ENCODE measurements at regions not wholly inside any gene's neighbourhood (a gene's known extent, or its start where the extent isn't known, plus 50 kb on each side); places are given as distances from the start of the nearest gene placed in this dataset.
"Not testable (repeated sequence)": the region's sequence is repeated elsewhere in the genome, so short reads cannot be mapped to it uniquely, and the experiment has no call there.

DNA sequence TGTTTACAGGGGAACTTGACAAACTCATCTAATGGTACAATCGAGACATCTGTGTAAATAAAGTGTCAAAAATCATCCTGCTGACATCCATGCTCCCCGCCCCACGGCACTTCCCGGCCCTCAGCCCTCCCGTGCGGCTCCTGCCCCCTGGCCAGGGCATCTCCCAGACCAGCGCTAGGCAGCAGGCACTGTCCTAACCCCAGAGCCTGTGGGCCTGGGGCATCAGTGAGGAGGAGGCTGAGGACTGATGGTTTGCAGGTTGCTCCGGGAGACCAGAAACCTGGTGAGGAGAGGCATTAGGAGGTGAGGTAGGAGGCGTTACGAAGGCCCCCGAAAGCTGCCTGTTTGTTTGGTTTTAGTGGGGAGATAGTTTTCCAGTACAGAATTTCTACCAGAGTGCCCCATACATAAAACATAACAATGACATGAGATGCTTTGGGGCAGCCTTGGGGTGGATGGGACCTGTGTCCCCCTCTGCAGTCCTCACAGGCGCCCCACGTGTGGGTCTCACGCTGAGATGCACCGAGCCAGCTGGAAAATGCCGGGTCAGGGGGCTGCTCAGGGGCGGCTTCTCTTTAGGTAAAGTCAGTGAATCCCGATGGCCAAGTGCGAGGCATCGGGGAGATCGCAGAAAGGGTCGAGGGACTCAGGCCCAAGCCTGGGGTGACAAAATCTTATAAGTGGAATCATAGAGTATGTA is 114.2 kb downstream of the RTP5 start:
- peaks cover 4% of the 10 kb centered on the region for H3K4me1 ChIP-seq (ENCODE audit: control insufficient read depth, insufficient read depth, low read length)
- DNase-seq = no peak
- H3K27me3 ChIP-seq (ENCODE audit: control insufficient read depth, insufficient read depth, low read length) = no peaks in the 10 kb centered on the region
- no peaks in the 10 kb centered on the region for H3K36me3 ChIP-seq (ENCODE audit: control insufficient read depth, insufficient read depth, low read length)
- no peak overlapping the region for H3K27ac ChIP-seq (ENCODE audit: low read length)
- no peak overlapping the region for H3K4me3 ChIP-seq (ENCODE audit: low read length)
- peaks cover 5% of the 10 kb centered on the region for H3K9me3 ChIP-seq (replicated peaks; ENCODE audit: control insufficient read depth, low read depth, low read length)
- 79% methylated on average over 14 of the region's 22 CpGs for WGBS (ENCODE audit: insufficient coverage)

DNA sequence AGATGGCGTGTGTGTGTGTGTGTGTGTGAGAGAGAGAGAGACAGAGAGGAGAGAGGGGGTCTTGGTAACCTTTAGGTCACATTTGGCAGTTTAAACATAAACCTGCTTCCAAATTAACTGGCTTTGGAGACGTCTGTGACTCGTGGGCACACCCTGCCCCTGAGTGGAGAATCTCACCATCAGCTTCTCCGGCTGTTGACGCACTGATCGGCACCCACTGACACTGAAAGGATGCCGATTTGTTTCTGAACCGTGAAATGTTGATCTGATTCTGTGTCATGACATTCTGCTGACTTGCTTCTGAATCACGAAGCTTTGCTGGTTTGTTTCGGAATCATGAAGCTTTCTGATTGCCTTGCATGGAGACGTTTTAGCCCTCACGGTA is 114.7 kb downstream of the RTP5 start:
- 86% methylated on average over 11 of the region's 12 CpGs for WGBS (ENCODE audit: insufficient coverage)
- DNase-seq = no peak

DNA sequence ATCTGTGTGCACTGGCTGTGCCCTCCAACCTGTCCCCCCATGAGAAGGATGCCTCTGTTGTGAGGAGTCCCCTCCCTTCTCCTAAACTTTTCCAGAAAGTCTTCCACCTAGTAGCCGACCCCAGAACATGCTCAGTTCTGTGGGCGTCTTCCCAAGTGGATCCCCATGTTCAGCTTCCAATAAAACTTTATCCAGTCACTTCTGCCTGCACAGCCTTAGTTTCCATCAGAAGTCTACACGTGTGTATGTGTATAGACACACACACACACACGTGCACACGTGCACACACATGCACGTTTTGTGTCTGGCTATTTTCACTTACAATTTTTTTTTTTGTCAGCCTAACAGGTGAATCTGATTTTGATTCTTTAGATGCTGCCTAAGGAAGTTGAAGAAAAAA is 115.1 kb downstream of the RTP5 start:
- no peaks in the 10 kb centered on the region for H3K36me3 ChIP-seq (ENCODE audit: control insufficient read depth, insufficient read depth, low read length)
- peaks cover 5% of the 10 kb centered on the region for H3K9me3 ChIP-seq (replicated peaks; ENCODE audit: control insufficient read depth, low read depth, low read length)
- peaks cover 4% of the 10 kb centered on the region for H3K4me1 ChIP-seq (ENCODE audit: control insufficient read depth, insufficient read depth, low read length)
- DNase-seq = no peak
- no peaks in the 10 kb centered on the region for H3K27me3 ChIP-seq (ENCODE audit: control insufficient read depth, insufficient read depth, low read length)
- H3K27ac ChIP-seq (ENCODE audit: low read length) = no peak overlapping the region
- H3K4me3 ChIP-seq (ENCODE audit: low read length) = no peak overlapping the region
- WGBS (ENCODE audit: insufficient coverage) = 88% methylated on average over 2 of the region's 6 CpGs

More for the DNA sequence above, 114.7 kb downstream of the RTP5 start:
- Histone ChIP-seq H3K9me3 (replicated peaks; ENCODE audit: control insufficient read depth, low read depth, low read length) (peaks cover 5% of the 10 kb centered on the region), H3K27me3 (ENCODE audit: control insufficient read depth, insufficient read depth, low read length) (no peaks in the 10 kb centered on the region), H3K27ac (ENCODE audit: low read length) (no peak overlapping the region), H3K4me3 (ENCODE audit: low read length) (no peak overlapping the region), H3K4me1 (ENCODE audit: control insufficient read depth, insufficient read depth, low read length) (peaks cover 4% of the 10 kb centered on the region), H3K36me3 (ENCODE audit: control insufficient read depth, insufficient read depth, low read length) (no peaks in the 10 kb centered on the region)

DNA sequence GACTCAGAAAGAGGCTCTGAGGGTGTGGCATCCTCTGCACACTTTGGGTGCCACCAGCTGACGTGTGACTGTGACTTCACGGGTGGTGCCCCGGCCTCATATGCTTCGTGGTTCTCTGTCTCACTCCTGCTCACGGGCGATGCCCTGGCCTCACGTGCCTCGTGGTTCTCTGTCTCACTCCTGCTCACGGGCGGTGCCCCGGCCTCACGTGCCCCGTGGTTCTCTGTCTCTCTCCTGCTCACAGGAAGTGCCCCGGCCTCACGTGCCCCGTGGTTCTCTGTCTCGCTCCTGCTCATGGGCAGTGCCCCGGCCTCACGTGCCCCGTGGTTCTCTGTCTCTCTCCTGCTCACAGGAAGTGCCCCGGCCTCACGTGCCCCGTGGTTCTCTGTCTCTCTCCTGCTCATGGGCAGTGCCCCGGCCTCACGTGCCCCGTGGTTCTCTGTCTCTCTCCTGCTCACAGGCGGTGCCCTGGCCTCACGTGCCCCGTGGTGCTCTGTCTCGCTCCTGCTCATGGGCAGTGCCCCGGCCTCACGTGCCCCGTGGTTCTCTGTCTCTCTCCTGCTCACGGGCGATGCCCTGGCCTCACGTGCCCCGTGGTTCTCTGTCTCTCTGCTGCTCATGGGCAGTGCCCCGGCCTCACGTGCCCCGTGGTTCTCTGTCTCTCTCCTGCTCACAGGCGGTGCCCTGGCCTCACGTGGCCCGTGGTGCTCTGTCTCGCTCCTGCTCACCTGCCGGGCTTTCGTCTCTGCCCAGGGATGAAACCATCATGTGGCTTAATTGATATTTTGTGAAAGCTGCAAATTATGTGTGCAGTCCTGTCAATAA is 115.8 kb downstream of the RTP5 start:
- not testable (repeated sequence) for H3K9me3 ChIP-seq (replicated peaks; ENCODE audit: control insufficient read depth, low read depth, low read length); H3K27me3 ChIP-seq (ENCODE audit: control insufficient read depth, insufficient read depth, low read length); H3K4me1 ChIP-seq (ENCODE audit: control insufficient read depth, insufficient read depth, low read length); H3K36me3 ChIP-seq (ENCODE audit: control insufficient read depth, insufficient read depth, low read length); DNase-seq; H3K27ac ChIP-seq (ENCODE audit: low read length); H3K4me3 ChIP-seq (ENCODE audit: low read length)
- WGBS (ENCODE audit: insufficient coverage) = 87% methylated on average over 39 of the region's 46 CpGs

DNA sequence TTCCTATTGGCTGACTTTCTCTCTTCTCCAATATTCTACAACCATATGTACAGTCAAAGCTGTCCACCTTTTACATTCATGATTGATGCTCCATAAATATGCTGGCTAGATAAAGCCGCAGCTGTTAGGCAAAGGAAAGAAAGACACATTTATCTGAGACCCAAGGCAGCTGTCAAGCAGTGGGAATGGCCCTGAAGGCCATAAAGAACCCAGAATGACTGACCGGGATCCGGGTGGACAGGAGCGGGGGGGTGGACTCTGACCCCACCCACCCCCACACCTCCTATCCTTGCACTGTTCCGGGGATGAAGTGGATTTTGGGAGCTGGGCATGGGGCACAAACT is 116.4 kb downstream of the RTP5 start:
- Histone ChIP-seq H3K9me3 (replicated peaks; ENCODE audit: control insufficient read depth, low read depth, low read length) (peaks cover 5% of the 10 kb centered on the region), H3K36me3 (ENCODE audit: control insufficient read depth, insufficient read depth, low read length) (no peaks in the 10 kb centered on the region), H3K4me3 (ENCODE audit: low read length) (no peak overlapping the region), H3K27ac (ENCODE audit: low read length) (no peak overlapping the region), H3K4me1 (ENCODE audit: control insufficient read depth, insufficient read depth, low read length) (peaks cover 4% of the 10 kb centered on the region), H3K27me3 (ENCODE audit: control insufficient read depth, insufficient read depth, low read length) (no peaks in the 10 kb centered on the region)
- WGBS (ENCODE audit: insufficient coverage) = no CpG with 5 or more reads among the region's 5 CpGs
- DNase-seq = peak; percentile 21

DNA sequence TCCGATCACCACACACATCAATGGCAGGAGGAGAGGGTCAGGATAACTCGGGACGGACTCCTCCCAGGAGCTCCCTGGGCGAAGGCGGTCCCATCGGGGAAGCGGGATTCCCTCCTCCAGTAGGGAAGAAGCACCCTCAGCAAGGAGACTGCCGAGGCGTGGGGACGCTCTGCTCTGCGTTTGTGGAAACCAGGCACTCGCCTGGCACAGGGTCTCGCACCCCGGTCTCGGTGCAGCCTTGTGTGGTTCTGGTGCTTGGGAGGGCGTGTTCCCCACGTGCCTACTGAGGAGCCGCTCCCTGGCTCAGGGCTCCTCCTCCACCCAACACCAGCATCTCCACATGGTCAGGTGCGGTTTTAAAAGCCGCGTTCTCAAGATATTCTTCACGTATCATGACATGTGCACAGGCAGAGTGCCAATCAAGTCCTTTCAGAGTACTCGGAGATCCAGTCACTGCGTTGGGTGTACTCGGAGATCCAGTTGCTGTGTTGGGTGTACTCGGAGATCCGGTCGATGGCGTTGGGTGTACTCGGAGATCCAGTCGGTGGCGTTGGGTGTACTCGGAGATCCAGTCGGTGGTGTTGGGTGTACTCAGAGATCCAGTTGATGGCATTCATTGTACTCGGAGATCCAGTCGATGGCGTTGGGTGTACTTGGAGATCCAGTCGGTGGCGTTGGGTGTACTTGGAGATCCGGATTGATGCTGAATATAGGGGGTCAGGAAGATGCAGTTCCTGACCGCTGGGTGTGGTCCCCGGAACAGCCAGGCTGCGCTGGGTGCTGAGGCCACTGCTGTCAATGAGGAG is 117.5 kb downstream of the RTP5 start:
- WGBS (ENCODE audit: insufficient coverage) = 84% methylated on average over 31 of the region's 43 CpGs
- no peaks in the 10 kb centered on the region for H3K27me3 ChIP-seq (ENCODE audit: control insufficient read depth, insufficient read depth, low read length)

DNA sequence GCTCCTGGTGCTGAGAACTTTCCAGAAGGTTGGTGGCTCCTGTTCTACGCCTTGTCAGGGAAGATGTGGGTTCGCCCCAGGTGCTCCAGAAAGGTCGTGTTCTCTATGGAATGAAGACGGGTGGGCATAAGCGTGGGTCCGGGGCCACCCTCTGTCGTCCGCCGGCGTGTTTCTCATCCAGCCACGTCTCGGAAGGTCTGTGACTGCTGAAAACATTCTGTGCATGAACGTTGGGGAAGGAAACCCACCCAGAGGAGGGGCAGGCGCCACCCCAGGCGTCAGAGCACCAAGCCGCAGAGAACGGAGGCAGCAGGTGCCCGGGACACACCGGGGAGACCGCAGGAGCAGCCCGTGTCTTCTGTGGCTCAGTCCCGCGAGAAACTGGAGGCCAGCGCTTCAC is 118.2 kb downstream of the RTP5 start:
- H3K4me3 ChIP-seq (ENCODE audit: low read length) = no peak overlapping the region
- H3K27ac ChIP-seq (ENCODE audit: low read length) = no peak overlapping the region
- WGBS (ENCODE audit: insufficient coverage) = 92% methylated on average over 24 of the region's 24 CpGs
- DNase-seq = no peak
- H3K27me3 ChIP-seq (ENCODE audit: control insufficient read depth, insufficient read depth, low read length) = no peaks in the 10 kb centered on the region
- no peaks in the 10 kb centered on the region for H3K36me3 ChIP-seq (ENCODE audit: control insufficient read depth, insufficient read depth, low read length)
- H3K4me1 ChIP-seq (ENCODE audit: control insufficient read depth, insufficient read depth, low read length) = peaks cover 4% of the 10 kb centered on the region
- H3K9me3 ChIP-seq (replicated peaks; ENCODE audit: control insufficient read depth, low read depth, low read length) = peaks cover 5% of the 10 kb centered on the region

More for the DNA sequence above, 117.5 kb downstream of the RTP5 start:
- H3K36me3 ChIP-seq (ENCODE audit: control insufficient read depth, insufficient read depth, low read length) = no peaks in the 10 kb centered on the region
- no peak overlapping the region for H3K4me3 ChIP-seq (ENCODE audit: low read length)
- H3K27ac ChIP-seq (ENCODE audit: low read length) = no peak overlapping the region
- DNase-seq = no peak
- peaks cover 5% of the 10 kb centered on the region for H3K9me3 ChIP-seq (replicated peaks; ENCODE audit: control insufficient read depth, low read depth, low read length)
- H3K4me1 ChIP-seq (ENCODE audit: control insufficient read depth, insufficient read depth, low read length) = peaks cover 4% of the 10 kb centered on the region

DNA sequence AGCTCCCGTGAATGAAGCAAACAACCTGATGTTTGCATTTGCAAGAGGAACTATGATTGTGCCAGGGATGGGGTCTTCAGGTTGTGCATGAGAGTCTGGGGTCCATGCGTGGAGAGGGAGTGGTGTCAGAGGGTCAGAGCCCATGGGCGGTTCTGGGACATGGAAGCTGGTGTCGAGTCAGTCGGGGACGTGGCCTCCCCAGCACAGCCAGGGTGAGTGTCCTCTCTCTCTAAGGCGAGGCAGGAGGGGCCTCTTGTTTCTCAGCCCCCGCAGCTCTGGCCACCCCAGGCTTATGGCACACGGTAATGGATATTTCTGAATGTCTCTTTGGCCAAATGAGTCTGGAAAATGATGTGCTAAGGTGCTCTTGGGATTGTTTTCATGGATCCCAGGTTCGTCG is 118.6 kb downstream of the RTP5 start:
- no peak for DNase-seq
- Histone ChIP-seq H3K27ac (ENCODE audit: low read length) (no peak overlapping the region), H3K27me3 (ENCODE audit: control insufficient read depth, insufficient read depth, low read length) (no peaks in the 10 kb centered on the region), H3K36me3 (ENCODE audit: control insufficient read depth, insufficient read depth, low read length) (no peaks in the 10 kb centered on the region), H3K9me3 (replicated peaks; ENCODE audit: control insufficient read depth, low read depth, low read length) (peaks cover 5% of the 10 kb centered on the region), H3K4me1 (ENCODE audit: control insufficient read depth, insufficient read depth, low read length) (peaks cover 4% of the 10 kb centered on the region), H3K4me3 (ENCODE audit: low read length) (no peak overlapping the region)
- WGBS (ENCODE audit: insufficient coverage) = 96% methylated on average over 9 of the region's 11 CpGs

DNA sequence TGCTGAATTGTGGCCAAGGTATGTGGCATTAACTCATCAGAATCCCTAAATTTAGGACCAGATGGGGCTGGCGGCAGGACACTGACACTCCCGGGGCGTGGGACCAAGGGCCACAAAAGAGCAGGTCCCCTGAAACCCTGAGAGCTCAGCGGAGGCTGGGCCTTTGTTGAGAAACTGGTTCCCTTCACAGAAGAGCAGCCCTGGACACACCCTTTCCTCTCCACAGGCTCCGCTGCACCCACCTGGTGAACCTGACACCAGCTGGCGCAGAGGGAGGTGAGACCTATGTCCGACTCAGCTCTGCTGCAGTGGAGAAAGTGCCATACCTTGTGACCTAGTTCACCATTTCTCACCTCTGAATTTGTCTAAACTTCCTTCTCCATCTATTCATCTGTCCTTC is 119.5 kb downstream of the RTP5 start:
- 100% methylated on average over 3 of the region's 7 CpGs for WGBS (ENCODE audit: insufficient coverage)
- Histone ChIP-seq H3K4me3 (ENCODE audit: low read length) (no peak overlapping the region), H3K27me3 (ENCODE audit: control insufficient read depth, insufficient read depth, low read length) (no peaks in the 10 kb centered on the region), H3K4me1 (ENCODE audit: control insufficient read depth, insufficient read depth, low read length) (peaks cover 4% of the 10 kb centered on the region), H3K27ac (ENCODE audit: low read length) (no peak overlapping the region), H3K36me3 (ENCODE audit: control insufficient read depth, insufficient read depth, low read length) (no peaks in the 10 kb centered on the region), H3K9me3 (replicated peaks; ENCODE audit: control insufficient read depth, low read depth, low read length) (peaks cover 5% of the 10 kb centered on the region)
- no peak for DNase-seq

DNA sequence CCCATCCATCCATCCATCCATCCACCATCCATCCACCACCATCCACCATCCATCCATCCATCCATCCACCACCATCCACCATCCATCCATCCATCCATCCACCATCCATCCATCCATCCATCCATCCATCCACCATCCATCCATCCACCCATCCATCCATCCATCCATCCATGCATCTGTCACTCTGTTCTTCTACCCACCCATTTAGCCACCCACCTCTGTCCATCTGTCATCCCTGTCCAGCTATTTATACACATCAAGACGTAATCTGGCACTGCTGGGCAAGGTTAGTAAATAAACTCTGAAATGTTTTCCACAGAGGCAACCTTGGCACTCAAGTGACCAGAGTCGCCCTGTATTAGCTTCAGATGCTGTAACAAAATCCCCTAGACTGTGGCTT is 120.9 kb downstream of the RTP5 start:
- Histone ChIP-seq H3K4me3 (ENCODE audit: low read length) (no peak overlapping the region), H3K9me3 (replicated peaks; ENCODE audit: control insufficient read depth, low read depth, low read length) (peaks cover 5% of the 10 kb centered on the region), H3K4me1 (ENCODE audit: control insufficient read depth, insufficient read depth, low read length) (peaks cover 4% of the 10 kb centered on the region), H3K27me3 (ENCODE audit: control insufficient read depth, insufficient read depth, low read length) (no peaks in the 10 kb centered on the region), H3K36me3 (ENCODE audit: control insufficient read depth, insufficient read depth, low read length) (no peaks in the 10 kb centered on the region), H3K27ac (ENCODE audit: low read length) (no peak overlapping the region)
- DNase-seq = no peak
- WGBS (ENCODE audit: insufficient coverage) = 89% methylated on average over 1 of the region's 2 CpGs
